GM12878 (cell line): ENCODE measurements at regions not wholly inside any gene's neighbourhood (a gene's known extent, or its start where the extent isn't known, plus 50 kb on each side); places are given as distances from the start of the nearest gene placed in this dataset.

Experiments used
- ATAC-seq: fragments of 200-7000 bp; cut with Tn5 transposase; 3 replicates; pipeline ENCODE4 v1.9.1; 2020; ENCODE audit warnings: mild to moderate bottlenecking, moderate library complexity
- BruUV-seq: library from RNA; stranded (reverse); fragments of 400-500 nt; replicated peaks from 2 replicates; lab custom pipeline; 2021; lab: Mats Ljungman, UMichigan
- CTCF ChIA-PET: fragments of 300-600 bp; sonication (Branson Sonifier 250); formaldehyde crosslinking; extraction: SDS; loops from one replicate; lab custom pipeline; 2021; ENCODE audit warnings: inconsistent platforms; lab: Yijun Ruan, JAX
- POLR2A ChIA-PET: fragments of 350-600 bp; formaldehyde crosslinking; extraction: SDS; loops from one replicate; lab custom pipeline; 2021; ENCODE audit warnings: inconsistent platforms; lab: Charles Lee
- RAD21 ChIA-PET: fragments of 300-600 bp; sonication (Branson Sonifier 250); formaldehyde crosslinking; loops from one replicate; lab custom pipeline; 2023; ENCODE audit warnings: antibody characterized with exemption; ENCODE audit not compliant: unreplicated experiment; lab: Charles Lee
- SMC1A ChIA-PET: fragments of 300-600 bp; sonication (Branson Sonifier 250); formaldehyde crosslinking; loops from one replicate; lab custom pipeline; 2023; ENCODE audit not compliant: unreplicated experiment, uncharacterized antibody; lab: Charles Lee
- DNase-seq: peaks from one replicate; pipeline ENCODE4 v3.0.0-alpha.2; 2011; ENCODE audit warnings: low read depth, low spot score
- FAIRE-seq: peaks from 3 replicates; lab custom pipeline; 2011; peaks lifted over from hg19 to GRCh38; lab: Jason Lieb, UNC
- H2AFZ ChIP-seq: 2 replicates; pipeline ENCODE4 v1.6.0; 2011; ENCODE audit warnings: low read depth, low read length, control low read depth; ENCODE audit not compliant: control insufficient read depth
- H3K27ac ChIP-seq: 2 replicates; pipeline ENCODE4 v1.5.1; 2011; ENCODE audit warnings: control low read depth; ENCODE audit not compliant: control insufficient read depth, insufficient read depth
- H3K27me3 ChIP-seq, 2 experiments: replicated peaks in 1 of 2; 2 replicates each; pipeline versions ENCODE4 v1.6.0 to v1.6.1; 2011; ENCODE audit warnings: low read length in 1 of 2; ENCODE audit not compliant: control insufficient read depth in 2 of 2, insufficient read depth in 2 of 2
- H3K36me3 ChIP-seq, 2 experiments: 2 replicates each; pipeline ENCODE4 v1.5.1; 2011; ENCODE audit warnings: low read length in 1 of 2; ENCODE audit not compliant: control insufficient read depth in 2 of 2, insufficient read depth in 2 of 2
- H3K4me1 ChIP-seq: 2 replicates; pipeline ENCODE4 v1.6.1; 2011; ENCODE audit warnings: mild to moderate bottlenecking, low read length, moderate library complexity, mixed read lengths; ENCODE audit not compliant: control insufficient read depth, insufficient read depth
- H3K4me2 ChIP-seq: 2 replicates; pipeline ENCODE4 v1.6.0; 2011; ENCODE audit warnings: control low read depth; ENCODE audit not compliant: control insufficient read depth, insufficient read depth
- H3K4me3 ChIP-seq: fragments of 200-600 bp; sonication (generic); 2 replicates; pipeline ENCODE4 v1.5.1; 2016
- H3K79me2 ChIP-seq: 2 replicates; pipeline ENCODE4 v1.6.0; 2011; ENCODE audit warnings: low read length; ENCODE audit not compliant: control insufficient read depth, insufficient read depth
- H3K9ac ChIP-seq: 2 replicates; pipeline ENCODE4 v1.8.0; 2011; ENCODE audit warnings: low read length, control low read depth, mixed read lengths; ENCODE audit not compliant: control insufficient read depth, insufficient read depth
- H3K9me3 ChIP-seq: replicated peaks from 3 replicates; pipeline ENCODE4 v1.5.1; 2011; ENCODE audit warnings: mild to moderate bottlenecking, low read length; ENCODE audit not compliant: control insufficient read depth, insufficient read depth
- H4K20me1 ChIP-seq: 2 replicates; pipeline ENCODE4 v1.6.0; 2011; ENCODE audit not compliant: control insufficient read depth, insufficient read depth
- HCFC1 ChIP-seq: fragments of 150-350 bp; IDR thresholded peaks from 2 replicates; pipeline ENCODE4 v1.6.1; 2014; ENCODE audit warnings: low read length
- HDAC2 ChIP-seq: fragments of 200-600 bp; sonication (generic); IDR thresholded peaks from 2 replicates; pipeline ENCODE4 v1.6.1; 2017
- HDGF ChIP-seq: fragments of 450-650 bp; IDR thresholded peaks from 2 replicates; pipeline ENCODE4 v1.6.1; 2016; ENCODE audit warnings: antibody characterized with exemption
- LARP7 ChIP-seq: fragments of 450-650 bp; IDR thresholded peaks from 2 replicates; pipeline ENCODE4 v1.6.1; 2017; ENCODE audit warnings: mild to moderate bottlenecking
- NR2C2 ChIP-seq: IDR thresholded peaks from 2 replicates; pipeline ENCODE4 v1.6.1; 2011; ENCODE audit warnings: borderline replicate concordance, low read depth; ENCODE audit not compliant: control insufficient read depth, insufficient read length
- SREBF1 ChIP-seq: IDR thresholded peaks from 2 replicates; pipeline ENCODE4 v1.6.1; 2012; ENCODE audit warnings: mild to moderate bottlenecking, low read length
- WRNIP1 ChIP-seq: IDR thresholded peaks from 2 replicates; pipeline ENCODE4 v1.6.1; 2011; ENCODE audit warnings: low read depth, low read length, improper control_type of control experiment, borderline replicate concordance
- WGBS: methylation state at CpG from one replicate; pipeline ENCODE4 v1.1.6; 2016; ENCODE audit warnings: low lambda C conversion rate; ENCODE audit not compliant: insufficient replicate concordance, insufficient coverage; ENCODE audit errors: missing lambda C conversion rate; 5-methylcytosine and 5-hydroxymethylcytosine counted together
- in situ Hi-C: fragments of 300-500 bp; cut with MboI; formaldehyde crosslinking; loops from 9 replicates; pipeline ENCODE4 v1.14.3; 2018; ENCODE audit warnings: mixed read lengths
- intact Hi-C: fragments of 100-400 bp; cut with micrococcal nuclease; formaldehyde crosslinking; loops from one replicate; pipeline ENCODE4 v1.14.2; 2022; ENCODE audit not compliant: unreplicated experiment
- TF ChIP-seq, protein P1 (sequence below): fragments of 450-650 bp; IDR thresholded peaks from 2 replicates; pipeline ENCODE4 v1.6.1; 2017; ENCODE audit warnings: antibody characterized with exemption, mild to moderate bottlenecking, moderate library complexity

- SMC1A ChIA-PET = no interaction called here
- FAIRE-seq (no peak), ATAC-seq (no peak), DNase-seq (no peak)
- Histone ChIP-seq H3K4me3 (no peak overlapping the region), H4K20me1 (no peaks in the 10 kb centered on the region), H3K36me3 (no peaks in the 10 kb centered on the region), H3K4me2 (no peak overlapping the region), H3K4me1 (no peaks in the 10 kb centered on the region), H2AFZ (no peak overlapping the region), H3K27me3 (no peaks in the 10 kb centered on the region), H3K9ac (no peak overlapping the region), H3K27ac (no peak overlapping the region), H3K79me2 (no peaks in the 10 kb centered on the region), H3K9me3 (no peaks in the 10 kb centered on the region)
- RAD21 ChIA-PET = no interaction called here
- BruUV-seq = no TSS peak
- in situ Hi-C loops (no loop called here), intact Hi-C loops (no loop called here)
- POLR2A ChIA-PET = no interaction called here
- CTCF ChIA-PET = no interaction called here
- TF ChIP-seq SREBF1 (no peak), HDGF (no peak), NR2C2 (no peak), LARP7 (no peak), HCFC1 (no peak), HDAC2 (no peak), WRNIP1 (no peak)
- TF ChIP-seq, protein P1, sequence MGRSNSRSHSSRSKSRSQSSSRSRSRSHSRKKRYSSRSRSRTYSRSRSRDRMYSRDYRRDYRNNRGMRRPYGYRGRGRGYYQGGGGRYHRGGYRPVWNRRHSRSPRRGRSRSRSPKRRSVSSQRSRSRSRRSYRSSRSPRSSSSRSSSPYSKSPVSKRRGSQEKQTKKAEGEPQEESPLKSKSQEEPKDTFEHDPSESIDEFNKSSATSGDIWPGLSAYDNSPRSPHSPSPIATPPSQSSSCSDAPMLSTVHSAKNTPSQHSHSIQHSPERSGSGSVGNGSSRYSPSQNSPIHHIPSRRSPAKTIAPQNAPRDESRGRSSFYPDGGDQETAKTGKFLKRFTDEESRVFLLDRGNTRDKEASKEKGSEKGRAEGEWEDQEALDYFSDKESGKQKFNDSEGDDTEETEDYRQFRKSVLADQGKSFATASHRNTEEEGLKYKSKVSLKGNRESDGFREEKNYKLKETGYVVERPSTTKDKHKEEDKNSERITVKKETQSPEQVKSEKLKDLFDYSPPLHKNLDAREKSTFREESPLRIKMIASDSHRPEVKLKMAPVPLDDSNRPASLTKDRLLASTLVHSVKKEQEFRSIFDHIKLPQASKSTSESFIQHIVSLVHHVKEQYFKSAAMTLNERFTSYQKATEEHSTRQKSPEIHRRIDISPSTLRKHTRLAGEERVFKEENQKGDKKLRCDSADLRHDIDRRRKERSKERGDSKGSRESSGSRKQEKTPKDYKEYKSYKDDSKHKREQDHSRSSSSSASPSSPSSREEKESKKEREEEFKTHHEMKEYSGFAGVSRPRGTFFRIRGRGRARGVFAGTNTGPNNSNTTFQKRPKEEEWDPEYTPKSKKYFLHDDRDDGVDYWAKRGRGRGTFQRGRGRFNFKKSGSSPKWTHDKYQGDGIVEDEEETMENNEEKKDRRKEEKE = no peak
- 26% methylated on average over 1 of the region's 1 CpG for WGBS
Observed at GRCh38 chr1:213733705-213734104, 254.1 kb upstream of the PROX1 start.
